ENCODE measurements at regions not wholly inside any gene's neighbourhood (a gene's known extent, or its start where the extent isn't known, plus 50 kb on each side); places are given as distances from the start of the nearest gene placed in this dataset.
"Not testable (repeated sequence)": the region's sequence is repeated elsewhere in the genome, so short reads cannot be mapped to it uniquely, and the experiment has no call there.

DNA sequence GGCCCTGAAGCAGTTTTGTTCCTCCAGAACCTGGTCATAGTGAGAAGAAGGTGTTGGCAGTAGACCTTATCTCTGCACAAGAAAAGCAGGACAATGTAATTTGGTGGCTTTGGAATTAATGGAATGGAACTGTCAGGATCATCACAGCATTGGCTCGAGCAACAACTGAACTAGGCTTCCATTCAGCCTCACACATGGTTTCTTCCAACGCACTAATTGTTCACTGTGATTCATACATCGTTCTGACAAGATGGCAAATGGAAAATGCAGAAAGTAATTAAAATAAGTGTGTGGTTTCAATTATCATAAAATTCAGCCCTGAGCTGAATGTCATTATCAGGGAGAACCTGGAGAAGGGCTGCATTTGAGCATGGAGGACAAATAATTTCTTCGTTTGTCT, 80.6 kb downstream of the MFSD1 start:
- DNase-seq (ENCODE audit: low read depth): no peak

DNA sequence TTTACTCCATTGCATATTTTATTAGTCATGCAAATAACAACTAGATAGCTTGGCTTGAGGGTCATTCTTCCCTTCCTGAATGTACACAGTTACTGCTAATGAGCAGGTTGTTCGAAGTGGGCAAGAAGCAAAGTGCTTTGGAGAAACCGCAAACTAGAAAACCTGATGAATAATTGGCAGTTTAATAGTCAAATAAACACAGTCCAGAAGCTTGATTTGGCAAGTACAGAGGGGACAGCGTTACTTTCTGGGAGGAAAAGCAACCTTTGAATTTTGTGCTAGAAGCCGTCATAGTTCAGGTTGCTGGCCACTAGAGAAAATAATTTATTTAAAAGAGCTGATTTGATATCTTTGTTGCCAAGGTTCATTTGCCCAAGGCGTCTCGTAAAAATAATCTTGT, 94.9 kb downstream of the MFSD1 start:
- DNase-seq (ENCODE audit: low read depth): no peak

DNA sequence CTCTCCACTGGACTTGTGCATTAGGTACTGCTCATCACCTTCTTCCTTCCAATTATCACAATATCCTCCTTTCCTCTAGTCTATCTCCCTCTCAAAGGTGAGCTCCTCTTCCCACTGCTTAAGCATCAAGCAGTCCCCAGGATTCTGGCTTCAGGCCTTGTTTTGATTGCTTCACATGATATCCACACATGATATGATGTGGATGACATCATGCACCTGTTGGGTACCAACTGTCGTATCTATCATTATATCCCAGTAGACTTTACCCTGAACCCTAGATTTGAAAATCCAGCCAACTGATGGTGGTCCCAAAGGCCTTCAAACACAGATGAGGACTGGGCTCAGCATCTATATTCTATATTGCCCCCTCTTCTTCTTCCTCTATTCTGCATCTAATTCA, 104.9 kb downstream of the MFSD1 start:
- no peak for DNase-seq (ENCODE audit: low read depth)

DNA sequence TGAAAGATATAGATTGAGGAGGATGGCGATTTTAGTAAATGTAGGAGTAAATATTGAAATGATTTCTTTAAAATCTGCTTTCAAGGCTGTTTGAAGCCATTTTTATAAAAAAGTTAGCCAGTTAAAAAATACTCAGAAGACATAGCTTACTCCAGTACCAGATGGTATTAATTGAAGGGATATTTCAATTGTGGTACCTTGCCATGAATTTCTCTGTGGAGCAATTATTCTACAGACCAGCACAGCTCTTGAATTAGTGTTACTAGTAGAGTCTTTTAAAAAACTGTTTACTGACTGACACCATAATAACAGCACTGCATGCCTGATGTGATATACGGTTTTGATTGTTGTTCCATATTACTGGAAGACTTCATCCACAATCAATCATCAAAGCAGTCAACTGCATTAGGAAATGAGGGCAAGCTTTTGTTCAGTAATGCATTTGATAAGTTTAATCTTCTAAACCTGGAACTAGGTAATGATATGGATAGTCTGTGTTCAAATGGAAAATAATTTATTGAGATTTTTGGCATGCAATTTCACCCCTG, 106.4 kb downstream of the MFSD1 start:
- no peak for DNase-seq (ENCODE audit: low read depth)

DNA sequence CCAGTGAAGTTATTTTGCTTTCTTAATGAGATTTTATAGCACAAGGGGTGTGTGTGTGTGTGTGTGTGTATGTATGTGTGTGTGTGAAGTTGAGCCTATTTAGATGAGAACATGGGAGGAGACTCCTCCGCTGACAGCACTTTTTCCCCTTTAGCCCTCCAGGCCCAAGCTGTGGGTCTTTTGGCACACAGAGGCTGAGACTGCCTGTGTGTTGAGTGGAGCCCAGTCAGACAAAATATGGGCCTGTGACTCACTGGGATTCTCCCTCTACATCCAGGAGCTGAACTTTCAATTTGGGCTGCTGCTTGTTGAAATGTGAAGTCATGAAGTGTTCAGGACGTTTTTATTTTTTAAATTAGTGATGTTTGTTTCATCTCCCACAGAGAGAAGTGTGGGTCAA, 108.0 kb downstream of the MFSD1 start:
- DNase-seq (ENCODE audit: low read depth): no peak

DNA sequence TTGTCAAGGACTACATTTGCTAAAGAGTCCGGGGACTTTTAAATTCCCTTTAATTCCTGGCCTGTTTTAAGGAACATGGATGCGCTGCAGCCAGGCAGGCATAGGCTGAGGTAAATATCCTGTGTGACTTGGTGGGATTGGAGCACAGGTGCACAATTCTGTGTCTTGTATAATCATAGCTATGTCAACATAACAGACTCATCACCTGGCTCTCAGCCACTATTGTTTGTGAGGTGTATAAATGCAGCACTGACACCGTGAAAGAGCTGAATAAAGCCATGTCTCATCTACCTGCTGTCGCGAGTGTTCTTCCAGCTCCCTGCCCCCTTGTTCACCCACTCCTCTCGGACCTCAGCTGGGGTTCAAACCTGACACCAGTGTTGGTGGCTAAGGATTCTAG, 109.7 kb downstream of the MFSD1 start:
- no peak for DNase-seq (ENCODE audit: low read depth)

DNA sequence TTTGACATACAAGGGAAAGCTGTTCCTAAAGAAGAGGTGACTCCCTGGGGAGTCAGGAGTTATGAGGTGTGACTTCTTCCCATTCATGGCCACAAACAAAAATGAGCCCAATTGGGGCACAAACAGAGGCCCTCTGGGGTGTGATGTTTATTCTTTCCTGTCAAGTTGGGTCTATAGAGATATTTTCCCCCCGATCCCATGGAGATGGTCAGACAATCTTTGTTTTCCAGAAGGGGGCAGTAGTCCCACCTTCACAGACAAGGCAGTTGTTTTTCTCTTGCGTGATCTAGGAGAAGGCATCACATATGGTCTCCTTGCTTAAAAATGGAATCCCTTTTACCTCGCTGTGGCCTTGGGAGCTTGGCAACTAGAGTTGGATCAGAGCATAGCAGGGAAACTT, 110.3 kb downstream of the MFSD1 start:
- no peak for DNase-seq (ENCODE audit: low read depth)

DNA sequence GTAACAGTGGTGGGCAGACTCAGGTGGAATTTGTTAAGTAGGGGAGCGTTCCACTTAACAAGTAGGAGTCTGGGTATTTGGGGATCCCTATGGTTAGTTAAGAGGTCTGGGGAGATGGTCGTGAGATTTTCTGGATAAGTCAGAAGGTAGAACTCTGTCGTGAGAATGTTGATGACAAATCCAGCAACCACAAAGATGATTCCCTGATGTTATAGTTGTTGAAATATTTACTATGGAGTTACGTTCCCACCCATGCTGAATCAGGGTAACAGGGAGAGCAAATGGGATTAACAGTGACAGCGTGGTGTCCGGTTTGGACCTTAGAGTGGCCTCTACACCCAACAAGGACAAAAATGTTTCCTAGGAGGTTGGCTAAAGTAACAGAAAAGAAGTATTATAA, 110.8 kb downstream of the MFSD1 start:
- DNase-seq (ENCODE audit: low read depth): no peak

DNA sequence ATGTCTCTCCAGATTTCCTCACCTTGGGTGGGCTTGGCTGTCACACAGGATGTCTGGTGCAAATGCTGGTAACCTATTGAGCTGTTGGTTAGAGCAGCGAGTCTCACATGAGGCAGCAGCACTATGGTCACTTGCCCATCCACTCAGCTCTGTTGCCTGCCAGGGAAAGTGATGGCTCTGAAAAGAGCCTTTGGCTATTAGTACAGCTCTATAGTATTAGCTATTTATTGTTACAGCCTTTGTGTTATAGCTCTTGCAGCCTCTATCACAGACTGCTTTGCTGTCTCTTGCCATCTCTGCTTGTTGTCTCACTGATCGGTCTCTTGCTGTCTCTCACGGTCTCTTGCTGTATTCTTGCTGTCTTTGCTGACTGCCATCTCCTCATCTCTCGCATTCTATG, 114.3 kb downstream of the MFSD1 start:
- no peak for DNase-seq (ENCODE audit: low read depth)

DNA sequence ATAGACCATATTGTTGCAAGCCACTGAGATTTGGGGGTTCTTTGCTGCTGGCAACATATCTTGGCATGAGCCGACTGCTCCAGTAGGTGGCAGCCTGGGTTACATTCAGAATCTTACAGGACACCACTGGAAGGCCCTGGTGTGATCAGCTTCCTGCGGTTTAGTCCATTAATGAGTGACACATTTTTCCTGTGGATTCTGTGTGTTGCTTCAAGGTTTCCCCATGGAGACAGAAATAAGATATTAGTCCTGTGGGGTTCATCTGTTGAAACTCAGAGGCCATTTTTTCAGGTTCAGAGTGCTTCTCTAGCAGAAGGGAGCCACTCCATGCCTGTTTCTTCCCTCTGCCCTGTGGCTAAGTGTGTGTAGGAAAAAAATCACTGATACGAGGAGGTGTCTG, 116.2 kb downstream of the MFSD1 start:
- DNase-seq (ENCODE audit: low read depth): no peak

DNA sequence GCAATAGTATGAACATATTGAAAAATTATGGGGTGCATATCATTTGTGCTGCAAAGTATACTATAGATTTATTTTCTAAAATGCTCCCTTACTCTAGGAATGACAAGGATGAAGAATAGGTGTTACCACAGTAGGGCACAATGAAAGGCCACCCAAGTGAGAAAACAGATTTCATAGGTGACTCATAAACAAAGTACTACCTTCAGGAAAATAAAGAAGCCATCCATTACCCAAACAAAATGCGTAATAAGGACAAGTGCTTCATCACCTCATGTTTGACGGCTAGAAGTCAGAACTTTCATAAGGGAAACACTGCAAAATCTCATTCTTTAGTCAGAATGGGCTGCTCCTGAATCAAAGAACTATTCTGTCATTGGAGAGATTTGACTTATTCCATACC, 116.6 kb downstream of the MFSD1 start:
- DNase-seq (ENCODE audit: low read depth): no peak

DNA sequence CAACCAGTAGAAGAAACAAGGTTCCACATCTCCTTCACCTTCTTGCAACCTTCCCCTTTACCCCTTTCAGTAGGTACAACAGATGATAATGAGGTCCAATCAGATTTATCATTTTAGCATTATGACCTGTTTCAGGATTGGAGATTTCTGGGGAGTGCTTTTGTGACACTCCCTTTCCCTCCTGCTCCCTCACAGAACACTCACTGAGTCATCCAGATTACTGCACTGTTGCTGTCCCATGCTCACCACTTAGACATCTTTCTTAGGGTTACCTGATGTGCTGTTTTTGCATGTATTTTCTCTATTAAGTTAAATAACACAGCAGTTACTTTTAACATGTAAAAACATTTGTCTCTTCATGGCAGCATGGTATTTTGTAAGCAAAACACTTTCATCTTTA, 118.5 kb downstream of the MFSD1 start:
- no peak for DNase-seq (ENCODE audit: low read depth)

DNA sequence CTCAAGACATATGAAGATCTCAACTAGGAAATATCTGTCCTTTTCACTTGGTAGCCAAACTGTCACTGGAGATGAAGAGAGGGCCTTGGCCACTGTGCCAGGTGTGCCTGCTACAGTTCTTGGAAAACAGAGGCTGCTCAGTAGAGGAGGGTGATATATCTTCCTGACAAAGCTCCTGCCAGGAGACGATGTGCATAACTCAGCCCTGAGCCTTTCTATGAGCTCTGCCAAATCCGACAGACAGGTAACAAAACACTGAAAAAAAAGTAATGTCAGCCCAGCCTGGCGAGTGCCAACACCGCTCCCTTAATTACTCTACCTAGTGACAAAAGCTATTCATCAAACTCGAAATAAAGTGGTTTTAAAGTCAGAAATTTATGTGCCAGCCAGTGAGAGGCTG, 123.2 kb downstream of the MFSD1 start:
- DNase-seq (ENCODE audit: low read depth): no peak

DNA sequence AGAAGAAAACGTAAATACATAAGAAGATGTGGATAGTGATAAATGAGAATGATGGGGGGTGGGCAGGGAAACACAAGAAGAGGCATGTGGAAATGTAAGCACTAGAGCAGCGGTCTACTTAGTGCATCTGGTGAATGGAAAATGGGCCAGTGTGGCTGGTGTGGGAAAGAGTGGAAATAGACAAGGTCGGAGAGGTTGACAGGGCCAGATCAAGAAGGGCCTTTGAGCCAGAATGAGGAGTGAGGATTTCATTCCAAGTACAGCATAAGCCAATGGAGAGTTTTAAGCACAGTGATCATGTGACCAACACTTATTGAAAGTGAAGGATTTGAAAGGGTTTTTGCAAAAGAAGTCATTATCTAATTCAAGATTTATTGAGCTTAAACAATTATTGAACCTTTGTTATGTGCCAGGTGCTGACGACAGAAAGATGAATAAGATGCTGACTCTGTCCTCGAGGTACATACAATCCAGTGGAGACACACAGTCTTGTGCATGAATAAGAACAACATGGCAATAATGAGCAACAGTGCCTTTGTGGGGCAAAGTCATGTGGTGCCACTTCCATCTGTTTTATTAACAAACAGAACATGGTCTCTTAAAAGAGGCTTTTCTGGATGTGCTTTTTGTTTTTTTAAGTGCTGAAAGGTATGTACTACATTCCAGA, 124.1 kb downstream of the MFSD1 start:
- DNase-seq (ENCODE audit: low read depth): no peak

DNA sequence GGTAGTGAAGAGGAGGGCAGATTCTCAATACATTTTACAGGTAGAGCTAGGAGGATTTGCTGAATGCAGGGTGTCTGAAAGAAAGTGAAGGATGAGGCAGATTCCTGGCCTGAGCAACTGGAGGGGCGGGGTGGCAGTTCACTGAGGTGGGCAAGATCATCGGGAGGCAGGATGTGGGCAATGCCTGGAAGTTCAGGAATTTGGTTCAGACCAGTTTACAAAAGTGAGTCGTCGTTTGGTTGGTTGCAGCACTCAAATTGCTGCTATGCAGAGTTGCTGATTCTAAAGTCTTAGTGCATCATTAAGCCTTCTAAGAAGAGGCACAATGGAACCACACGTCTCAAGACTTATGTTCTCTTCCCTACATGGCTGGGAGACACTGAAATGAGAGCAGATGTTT, 134.0 kb downstream of the MFSD1 start:
- DNase-seq (ENCODE audit: low read depth): no peak

DNA sequence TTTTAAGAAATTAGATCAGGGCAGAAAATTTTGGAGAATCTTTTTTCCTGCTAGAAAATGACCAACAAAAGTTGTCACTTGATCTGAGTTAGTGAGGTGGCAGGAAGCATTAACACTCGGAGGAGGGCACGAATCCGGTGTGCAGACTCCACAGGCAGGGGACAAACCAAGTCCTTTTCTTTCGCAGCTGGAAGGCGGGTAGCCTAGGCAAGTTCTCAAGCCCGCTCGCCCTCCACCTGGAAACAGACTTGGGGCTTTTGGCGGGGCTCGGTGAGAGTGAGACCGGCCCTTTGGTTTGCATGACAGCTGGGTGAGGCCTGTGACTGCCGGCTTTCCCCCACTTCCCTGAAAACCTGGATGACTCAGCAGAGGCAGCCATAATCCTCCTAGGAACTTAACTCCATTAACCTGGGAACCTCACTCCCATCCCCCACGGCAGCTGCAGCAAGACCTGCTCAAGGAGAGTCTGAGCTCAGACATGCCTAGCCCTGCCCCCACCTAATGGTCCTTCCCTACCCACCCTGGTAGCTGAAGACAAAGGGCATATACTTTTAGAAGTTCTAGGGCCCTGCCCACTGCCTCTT, 134.8 kb downstream of the MFSD1 start:
- no peak for DNase-seq (ENCODE audit: low read depth)

DNA sequence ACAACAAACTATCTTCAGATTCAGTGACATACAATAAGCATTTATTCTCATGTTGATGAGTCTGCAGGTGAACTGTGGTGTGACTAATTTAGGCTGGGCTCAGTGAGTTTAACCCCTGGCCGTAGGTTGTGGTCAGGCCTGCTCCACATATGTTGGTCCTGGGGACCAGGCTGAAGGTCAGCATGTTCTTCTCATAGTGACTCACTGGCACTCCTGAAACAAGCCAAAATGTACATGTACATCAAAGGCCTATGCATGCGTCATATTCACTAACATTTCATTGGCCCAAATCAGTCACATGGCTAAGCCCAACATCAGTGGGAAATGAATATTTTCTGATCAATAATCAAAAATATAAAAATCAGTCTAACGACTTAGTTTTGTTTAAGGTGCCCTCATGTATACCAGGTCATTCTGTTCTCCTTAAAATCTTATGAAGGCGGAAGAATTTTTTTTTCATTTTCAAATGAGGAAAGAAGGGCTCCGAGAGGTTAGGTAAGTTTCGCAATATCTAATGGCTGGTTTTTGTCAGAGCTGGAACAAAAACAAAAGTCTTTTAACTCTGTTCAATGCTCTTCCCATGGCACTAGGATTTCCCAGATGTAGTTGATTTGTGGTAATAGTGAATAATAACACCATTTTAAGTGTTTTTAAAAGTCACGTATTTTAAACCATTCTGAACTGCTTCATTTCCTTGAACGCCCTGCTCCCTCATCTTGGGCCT, 148.5 kb downstream of the MFSD1 start:
- no peak for DNase-seq (ENCODE audit: low read depth)

DNA sequence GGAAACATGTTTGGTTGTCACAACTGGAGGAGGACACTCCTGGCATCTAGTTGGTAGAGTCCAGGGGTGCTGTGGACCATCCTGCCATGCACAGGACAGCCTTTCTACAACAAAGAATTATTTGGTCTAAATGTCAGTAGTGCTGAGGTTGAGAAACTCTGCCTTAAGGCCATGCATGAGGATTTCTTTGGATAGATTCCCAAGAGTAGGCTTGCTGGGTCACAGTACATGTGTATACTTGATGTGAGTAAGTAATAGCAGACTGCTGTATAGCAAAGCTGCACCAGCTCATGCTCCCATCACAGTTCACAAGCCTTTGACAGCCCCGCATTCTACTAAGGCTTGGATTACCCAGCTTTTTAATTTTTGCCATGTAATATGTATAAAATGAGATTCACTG, 151.3 kb downstream of the MFSD1 start:
- DNase-seq (ENCODE audit: low read depth): no peak

DNA sequence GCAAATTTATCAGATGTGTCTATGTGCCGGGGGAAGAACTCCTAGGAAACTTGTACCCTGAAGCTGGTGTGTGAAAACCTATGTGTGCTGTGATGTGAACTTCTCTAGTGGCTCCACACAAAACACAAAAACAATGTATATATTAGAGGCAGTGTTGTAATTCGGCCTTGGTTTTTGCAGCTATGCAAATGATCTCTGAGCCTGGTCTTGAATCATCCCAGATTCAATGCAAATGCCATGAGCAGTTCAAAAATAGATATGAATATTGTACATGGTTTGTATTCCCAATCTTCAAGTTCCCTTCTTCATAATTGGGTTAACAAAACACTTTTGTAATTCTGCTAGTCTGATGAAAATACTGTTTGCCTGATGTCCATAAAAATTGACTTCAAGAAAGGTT, 152.6 kb downstream of the MFSD1 start:
- no peak for DNase-seq (ENCODE audit: low read depth)

DNA sequence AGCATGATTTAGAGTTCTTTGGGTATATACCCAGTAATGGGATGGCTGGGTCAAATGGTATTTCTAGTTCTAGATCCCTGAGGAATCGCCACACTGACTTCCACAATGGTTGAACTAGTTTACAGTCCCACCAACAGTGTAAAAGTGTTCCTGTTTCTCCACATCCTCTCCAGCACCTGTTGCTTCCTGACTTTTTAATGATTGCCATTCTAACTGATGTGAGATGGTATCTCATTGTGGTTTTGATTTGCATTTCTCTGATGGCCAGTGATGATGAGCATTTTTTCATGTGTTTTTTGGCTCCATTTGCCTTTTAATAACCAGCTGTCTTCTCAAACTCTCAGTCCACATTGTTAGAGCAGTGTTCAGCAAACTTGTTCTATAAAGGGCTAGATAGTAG, 155.9 kb downstream of the MFSD1 start:
- not testable (repeated sequence) for DNase-seq (ENCODE audit: low read depth)

DNA sequence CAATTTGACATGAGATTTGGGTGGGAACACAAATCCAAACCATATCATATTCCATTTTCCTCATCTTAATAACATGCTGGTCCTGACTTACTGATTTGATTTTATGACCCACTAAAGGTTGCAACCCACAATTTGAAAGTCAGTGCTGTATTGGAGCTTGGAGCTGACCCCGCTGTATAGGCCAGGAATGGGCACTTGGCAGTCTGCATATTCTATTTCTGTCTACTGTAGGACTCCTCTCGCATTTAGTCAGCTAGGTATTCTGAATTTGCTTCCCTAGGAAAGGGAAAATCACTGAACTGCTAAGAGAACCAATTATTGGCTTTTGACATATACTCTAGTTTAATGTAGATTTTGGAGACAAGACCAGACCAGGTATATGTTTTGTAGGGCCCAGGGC, 157.0 kb downstream of the MFSD1 start:
- no peak for DNase-seq (ENCODE audit: low read depth)

DNA sequence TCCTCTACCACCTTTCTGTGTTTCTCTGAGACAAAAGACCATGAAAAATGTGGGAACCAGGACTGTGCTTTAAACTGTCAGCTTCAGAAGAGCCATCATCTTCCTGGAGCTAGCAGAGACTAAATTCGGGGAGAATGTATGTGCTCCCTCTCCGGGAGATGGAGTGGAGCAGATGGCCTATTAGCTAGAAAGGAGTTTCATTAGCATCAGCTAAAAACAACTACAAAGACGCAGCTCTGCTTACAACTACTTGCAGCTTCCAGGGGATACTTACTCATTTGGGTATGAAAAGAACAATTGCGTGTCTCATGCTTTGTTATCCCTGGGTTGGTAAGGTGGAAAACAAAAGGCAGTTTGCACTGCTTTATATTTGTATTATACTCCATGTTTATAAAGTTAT, 159.6 kb downstream of the MFSD1 start:
- DNase-seq (ENCODE audit: low read depth): no peak

DNA sequence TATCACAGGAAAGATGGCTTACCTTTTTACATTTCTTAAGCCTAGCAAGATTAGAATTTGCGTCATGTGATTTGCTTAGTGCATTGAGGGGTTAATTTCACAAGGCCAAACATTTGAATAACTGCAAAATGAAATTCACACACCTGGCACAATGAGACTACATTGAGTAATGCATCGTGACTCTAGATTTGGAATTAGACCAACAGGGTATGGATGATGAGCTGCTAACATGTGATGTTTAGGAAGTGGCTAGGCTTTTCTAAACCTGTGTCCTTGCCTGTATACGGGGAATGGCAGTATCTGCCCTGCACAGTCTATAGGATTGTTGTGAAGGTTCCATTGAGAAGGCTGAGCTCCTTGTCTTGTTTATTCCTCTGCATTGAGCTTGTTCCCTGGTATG, 160.1 kb downstream of the MFSD1 start:
- no peak for DNase-seq (ENCODE audit: low read depth)

DNA sequence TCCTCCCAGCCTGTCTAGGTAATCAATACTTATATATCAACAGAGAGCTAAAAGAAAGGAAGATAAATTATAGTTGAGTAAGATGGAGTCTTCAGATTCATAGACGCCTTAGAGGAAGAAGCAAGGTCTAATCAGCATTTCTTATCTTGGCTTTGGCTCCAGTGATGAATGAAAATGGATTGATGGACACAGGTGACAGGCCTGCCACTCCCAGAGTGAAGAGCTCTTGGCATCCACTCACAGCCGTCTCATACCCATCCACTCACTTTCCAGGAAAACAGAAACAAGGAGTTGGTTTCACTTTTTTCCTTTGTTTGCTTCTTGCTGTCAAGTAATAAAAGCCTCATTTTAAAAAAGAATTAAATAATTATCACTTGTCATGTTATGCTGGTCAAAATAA, 168.2 kb downstream of the MFSD1 start:
- DNase-seq (ENCODE audit: low read depth): no peak

All from T-helper 22 cell (primary cell).